Activated CD4-positive, alpha-beta T cell treated with anti-CD3 and anti-CD28 coated beads, Interleukin-2, amount 10 ng/mL, durations not matched to agents 7 days and 5 days (primary cell): ENCODE measurements at regions not wholly inside any gene's neighbourhood (a gene's known extent, or its start where the extent isn't known, plus 50 kb on each side); places are given as distances from the start of the nearest gene placed in this dataset.

Experiments used
- CTCF ChIA-PET: fragments of 350-600 bp; sonication (Branson Sonifier 250); formaldehyde crosslinking; loops from one replicate; lab custom pipeline; 2021; ENCODE audit warnings: antibody characterized with exemption; lab: Charles Lee
- POLR2A ChIA-PET: fragments of 350-600 bp; sonication (Branson Sonifier 250); formaldehyde crosslinking; loops from one replicate; lab custom pipeline; 2021; ENCODE audit warnings: antibody characterized with exemption; lab: Charles Lee
- DNase-seq: peaks from one replicate; pipeline ENCODE4 v3.0.0-alpha.2; 2020
- H3K27ac Mint-ChIP-seq: one replicate; pipeline ENCODE4 v1.8.0; 2021; ENCODE audit warnings: mild to moderate bottlenecking, moderate library complexity, mixed read lengths
- H3K27me3 Mint-ChIP-seq: one replicate; pipeline ENCODE4 v1.8.0; 2021; ENCODE audit warnings: mixed read lengths
- H3K36me3 Mint-ChIP-seq: one replicate; pipeline ENCODE4 v1.8.0; 2021; ENCODE audit warnings: low read depth, mixed read lengths
- H3K4me1 Mint-ChIP-seq: one replicate; pipeline ENCODE4 v1.8.0; 2021; ENCODE audit warnings: mixed read lengths
- H3K4me3 Mint-ChIP-seq: one replicate; pipeline ENCODE4 v1.8.0; 2021; ENCODE audit warnings: mild to moderate bottlenecking, moderate library complexity, mixed read lengths
- H3K9me3 Mint-ChIP-seq: one replicate; pipeline ENCODE4 v1.8.0; 2021; ENCODE audit warnings: mixed read lengths

DNA sequence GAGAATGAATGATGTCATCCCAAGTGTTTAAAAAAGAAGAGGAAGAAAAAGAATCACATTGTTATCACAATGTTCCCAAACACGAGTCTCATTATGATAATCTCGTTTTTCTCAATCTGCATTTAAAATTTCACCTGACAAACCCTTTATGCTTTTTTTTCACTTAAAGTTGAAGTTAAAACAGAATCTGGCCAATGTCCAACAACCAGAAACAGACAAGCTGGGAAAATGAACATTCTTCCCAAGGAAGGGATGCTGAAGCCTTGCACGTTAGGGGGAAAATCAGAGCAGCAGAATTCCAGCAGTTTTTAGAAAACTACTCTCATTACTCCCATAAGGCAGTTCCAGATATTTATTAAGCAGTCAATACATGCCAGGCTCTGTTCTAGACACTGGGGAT lies 245.3 kb downstream of the TMEM182 start:
- Mint-ChIP-seq H3K27me3 (no peaks in the 10 kb centered on the region), H3K4me3 (no peak overlapping the region), H3K9me3 (no peaks in the 10 kb centered on the region), H3K36me3 (no peaks in the 10 kb centered on the region), H3K27ac (no peak overlapping the region), H3K4me1 (no peaks in the 10 kb centered on the region)
- no peak for DNase-seq
- CTCF ChIA-PET = no interaction called here
- POLR2A ChIA-PET = no interaction called here

DNA sequence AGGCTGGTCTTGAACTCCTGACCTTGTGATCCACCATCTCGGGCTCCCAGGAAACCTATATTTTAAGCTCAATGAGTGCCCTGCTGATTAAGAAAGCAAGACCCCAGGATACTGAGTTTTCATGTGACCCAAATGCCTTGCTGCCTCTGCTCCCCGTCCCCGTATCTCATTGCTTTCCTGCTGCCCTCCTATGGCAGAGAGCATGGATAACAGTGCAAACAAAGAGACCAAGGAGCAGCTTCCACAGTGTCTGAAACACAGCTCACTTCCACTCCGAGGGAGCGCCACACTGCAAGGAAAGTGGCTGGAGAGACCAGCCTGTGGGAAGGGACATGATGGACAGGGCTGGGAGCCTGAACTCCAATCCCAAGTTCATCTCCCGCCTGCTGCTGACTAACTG lies 246.8 kb downstream of the TMEM182 start:
- POLR2A ChIA-PET = no interaction called here
- no peak overlapping the region for H3K27ac Mint-ChIP-seq
- CTCF ChIA-PET = no interaction called here
- no peaks in the 10 kb centered on the region for H3K27me3 Mint-ChIP-seq
- no peak overlapping the region for H3K4me3 Mint-ChIP-seq
- no peaks in the 10 kb centered on the region for H3K36me3 Mint-ChIP-seq
- H3K4me1 Mint-ChIP-seq = no peaks in the 10 kb centered on the region
- no peak for DNase-seq
- no peaks in the 10 kb centered on the region for H3K9me3 Mint-ChIP-seq

DNA sequence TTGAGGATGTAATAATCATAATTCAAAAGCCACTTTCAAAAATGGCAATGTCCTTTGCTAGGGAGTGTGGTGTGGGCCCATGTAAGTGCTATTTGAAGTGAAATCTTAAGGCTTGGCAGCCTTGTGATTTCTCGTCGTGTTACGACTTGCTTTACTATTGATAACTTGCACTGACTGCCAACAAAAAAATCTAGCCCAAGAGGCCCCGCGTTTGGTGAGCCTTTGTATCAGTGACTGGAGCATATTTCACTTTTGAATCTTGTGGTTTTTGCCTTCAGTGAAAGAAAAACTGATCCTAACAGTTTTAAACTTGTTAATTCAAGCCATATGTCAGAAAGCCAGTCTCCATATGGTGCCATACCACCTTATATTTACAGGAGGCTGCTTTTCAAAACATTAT lies 248.0 kb downstream of the TMEM182 start:
- no peaks in the 10 kb centered on the region for H3K27me3 Mint-ChIP-seq
- ChIA-PET CTCF (no interaction called here), POLR2A (no interaction called here)
- H3K9me3 Mint-ChIP-seq = no peaks in the 10 kb centered on the region
- no peak overlapping the region for H3K4me3 Mint-ChIP-seq
- no peaks in the 10 kb centered on the region for H3K36me3 Mint-ChIP-seq
- DNase-seq = no peak
- H3K4me1 Mint-ChIP-seq = no peaks in the 10 kb centered on the region
- H3K27ac Mint-ChIP-seq = no peak overlapping the region

DNA sequence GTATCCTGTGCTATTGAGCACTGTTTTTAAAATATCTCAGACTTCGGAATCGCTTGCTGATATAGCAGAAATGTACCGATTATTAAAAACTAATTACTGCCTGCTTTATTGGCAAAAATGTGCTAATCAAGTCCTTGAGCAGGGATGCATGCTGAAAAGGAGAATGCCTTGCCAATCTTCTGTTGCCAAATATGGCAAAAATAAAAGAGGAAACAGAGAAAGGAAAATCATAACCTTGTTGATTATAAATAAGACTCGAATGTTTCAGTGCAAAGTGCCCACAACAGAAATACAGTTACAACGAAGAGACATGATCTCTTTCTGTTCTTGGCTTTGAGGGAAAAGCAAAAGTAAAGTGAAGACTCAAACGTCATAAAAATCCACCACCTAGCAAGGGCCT lies 248.5 kb downstream of the TMEM182 start:
- POLR2A ChIA-PET = no interaction called here
- Mint-ChIP-seq H3K4me1 (no peaks in the 10 kb centered on the region), H3K9me3 (no peaks in the 10 kb centered on the region), H3K4me3 (no peak overlapping the region), H3K27me3 (no peaks in the 10 kb centered on the region), H3K27ac (no peak overlapping the region), H3K36me3 (no peaks in the 10 kb centered on the region)
- CTCF ChIA-PET = no interaction called here
- no peak for DNase-seq

DNA sequence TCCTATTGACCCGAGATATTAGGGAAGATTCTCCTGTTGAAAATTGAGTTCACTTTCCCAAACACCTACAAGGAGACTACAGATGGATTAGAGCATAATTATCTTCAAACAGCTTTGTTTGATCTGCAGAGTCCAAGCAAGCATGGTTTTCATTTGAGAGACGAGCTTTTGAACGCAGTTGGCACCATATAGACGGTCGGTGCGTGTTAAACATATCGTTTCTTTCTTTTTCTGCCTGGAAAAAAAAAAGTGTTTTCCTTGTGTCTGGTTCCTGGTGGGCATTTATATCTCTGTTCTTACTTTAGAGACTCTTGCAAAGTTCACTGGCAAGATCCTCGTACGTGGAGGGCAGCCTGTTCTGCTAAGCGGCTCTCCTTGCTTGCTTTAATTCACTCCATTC lies 248.9 kb downstream of the TMEM182 start:
- ChIA-PET POLR2A (no interaction called here), CTCF (no interaction called here)
- Mint-ChIP-seq H3K9me3 (no peaks in the 10 kb centered on the region), H3K4me3 (no peak overlapping the region), H3K36me3 (no peaks in the 10 kb centered on the region), H3K27me3 (no peaks in the 10 kb centered on the region), H3K27ac (no peak overlapping the region), H3K4me1 (no peaks in the 10 kb centered on the region)
- no peak for DNase-seq

DNA sequence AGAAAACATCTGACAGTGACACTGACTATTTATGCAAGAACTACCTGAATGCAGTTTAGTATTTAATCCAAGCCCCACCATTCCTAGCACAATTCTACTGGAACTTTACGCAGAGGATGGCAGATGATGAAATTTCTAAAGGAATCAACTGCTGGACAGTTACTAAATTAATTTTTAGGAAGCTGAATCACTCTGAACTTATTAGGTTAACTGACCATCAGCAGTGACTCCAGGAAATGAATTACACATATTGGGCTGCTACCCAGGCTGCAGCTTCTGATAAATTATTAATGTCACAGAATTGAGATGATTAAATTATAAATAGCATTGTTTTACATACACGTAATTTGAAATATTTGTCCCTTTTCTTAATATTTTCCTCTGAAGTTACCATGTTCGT lies 250.8 kb downstream of the TMEM182 start:
- no peaks in the 10 kb centered on the region for H3K27me3 Mint-ChIP-seq
- H3K36me3 Mint-ChIP-seq = no peaks in the 10 kb centered on the region
- no peaks in the 10 kb centered on the region for H3K9me3 Mint-ChIP-seq
- ChIA-PET CTCF (no interaction called here), POLR2A (no interaction called here)
- H3K4me1 Mint-ChIP-seq = no peaks in the 10 kb centered on the region
- DNase-seq = no peak
- H3K4me3 Mint-ChIP-seq = no peak overlapping the region
- no peak overlapping the region for H3K27ac Mint-ChIP-seq

DNA sequence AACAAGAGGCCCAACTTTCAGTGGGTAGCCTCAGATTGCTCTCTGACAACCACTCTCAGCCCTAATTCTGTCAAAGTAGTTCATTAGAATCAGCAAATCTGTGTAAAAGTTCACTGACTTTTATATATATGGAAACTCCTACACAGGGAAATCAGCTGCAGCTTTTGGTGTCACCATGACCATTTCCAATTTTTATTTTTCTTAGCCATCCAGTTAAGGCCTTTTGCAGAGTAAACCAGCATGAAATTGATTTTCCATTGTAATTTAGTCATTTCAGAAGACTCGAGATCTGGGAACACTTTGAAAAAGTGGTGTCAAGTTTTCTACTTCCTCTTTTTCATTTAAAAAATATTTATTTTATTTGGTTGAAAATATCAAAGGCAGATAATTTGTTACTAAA lies 263.2 kb downstream of the TMEM182 start:
- H3K27me3 Mint-ChIP-seq = no peaks in the 10 kb centered on the region
- H3K9me3 Mint-ChIP-seq = no peaks in the 10 kb centered on the region
- H3K36me3 Mint-ChIP-seq = no peaks in the 10 kb centered on the region
- H3K27ac Mint-ChIP-seq = no peak overlapping the region
- H3K4me1 Mint-ChIP-seq = no peaks in the 10 kb centered on the region
- no peak overlapping the region for H3K4me3 Mint-ChIP-seq
- CTCF ChIA-PET = no interaction called here
- DNase-seq = no peak
- POLR2A ChIA-PET = no interaction called here

DNA sequence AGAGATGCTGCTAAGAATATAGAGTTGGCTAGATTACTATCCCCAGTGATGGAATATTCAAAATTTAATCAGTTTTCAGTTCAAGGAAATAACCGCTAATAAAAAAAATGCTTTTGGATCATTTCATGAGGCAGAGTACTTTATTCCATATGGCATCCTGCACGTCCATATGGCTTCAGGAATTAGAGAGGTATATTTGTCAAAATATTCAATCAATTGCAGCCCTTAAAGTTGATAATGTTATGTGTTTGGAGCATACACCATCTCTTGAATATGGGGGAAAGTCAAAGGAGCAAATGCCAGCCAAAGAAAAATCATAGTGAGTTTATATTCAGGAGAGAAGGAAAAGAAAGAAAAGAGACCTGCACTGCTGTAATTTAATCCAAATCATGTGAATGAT lies 266.4 kb downstream of the TMEM182 start:
- Mint-ChIP-seq H3K9me3 (no peaks in the 10 kb centered on the region), H3K4me3 (no peak overlapping the region), H3K27me3 (no peaks in the 10 kb centered on the region), H3K27ac (no peak overlapping the region), H3K36me3 (no peaks in the 10 kb centered on the region), H3K4me1 (no peaks in the 10 kb centered on the region)
- ChIA-PET POLR2A (no interaction called here), CTCF (no interaction called here)
- no peak for DNase-seq
